ENCODE measurements at regions not wholly inside any gene's neighbourhood (a gene's known extent, or its start where the extent isn't known, plus 50 kb on each side); places are given as distances from the start of the nearest gene placed in this dataset.

- Histone ChIP-seq H3K9me3 (ENCODE audit: control extremely low read depth in 1 of 3, control insufficient read depth in 2 of 3, insufficient read depth in 1 of 3, low read length in 2 of 3) (peaks cover 0 to 1% (median 0%) of the 10 kb centered on the region in 3 donors), H3K27ac (ENCODE audit: low read length in 2 of 2) (no peak overlapping the region), H3K27me3 (replicated peaks in 1 of 4; ENCODE audit: control extremely low read depth in 1 of 4, control insufficient read depth in 3 of 4, insufficient read depth in 4 of 4, low read length in 3 of 4) (no peaks in the 10 kb centered on the region), H4K20me1 (ENCODE audit: control insufficient read depth, insufficient read depth, low read length, poor library complexity, severe bottlenecking) (no peaks in the 10 kb centered on the region), H3K9ac (ENCODE audit: low read length) (no peak overlapping the region), H3K4me3 (ENCODE audit: control extremely low read depth in 1 of 5, extremely low read depth in 1 of 5, insufficient read depth in 1 of 5, low read depth in 2 of 5, low read length in 4 of 5) (no peak overlapping the region), H3K36me3 (replicated peaks in 1 of 2; ENCODE audit: control extremely low read depth in 1 of 2, control insufficient read depth in 1 of 2, extremely low read depth in 1 of 2, insufficient read depth in 2 of 2, low read length in 1 of 2) (no peaks in the 10 kb centered on the region), H3K79me2 (ENCODE audit: control insufficient read depth, insufficient read depth, low read length) (no peaks in the 10 kb centered on the region), H3K4me1 (ENCODE audit: control insufficient read depth in 2 of 2, insufficient read depth in 2 of 2, low read length in 2 of 2) (no peaks in the 10 kb centered on the region), H3K4me2 (replicated peaks; ENCODE audit: low read depth, low read length, poor library complexity, severe bottlenecking) (no peak overlapping the region), H2AFZ (ENCODE audit: insufficient read depth, low read depth, low read length, poor library complexity, severe bottlenecking) (no peak overlapping the region)
- 54% methylated on average over 3 of the region's 3 CpGs for WGBS (ENCODE audit: insufficient coverage)
- DNase-seq, result no peak
- no peak for TF ChIP-seq EZH2 (IDR thresholded peaks at IDR 0.05; ENCODE audit: borderline replicate concordance, insufficient read depth, low read depth, low read length, poor library complexity, severe bottlenecking)
- TF ChIP-seq, protein P1, sequence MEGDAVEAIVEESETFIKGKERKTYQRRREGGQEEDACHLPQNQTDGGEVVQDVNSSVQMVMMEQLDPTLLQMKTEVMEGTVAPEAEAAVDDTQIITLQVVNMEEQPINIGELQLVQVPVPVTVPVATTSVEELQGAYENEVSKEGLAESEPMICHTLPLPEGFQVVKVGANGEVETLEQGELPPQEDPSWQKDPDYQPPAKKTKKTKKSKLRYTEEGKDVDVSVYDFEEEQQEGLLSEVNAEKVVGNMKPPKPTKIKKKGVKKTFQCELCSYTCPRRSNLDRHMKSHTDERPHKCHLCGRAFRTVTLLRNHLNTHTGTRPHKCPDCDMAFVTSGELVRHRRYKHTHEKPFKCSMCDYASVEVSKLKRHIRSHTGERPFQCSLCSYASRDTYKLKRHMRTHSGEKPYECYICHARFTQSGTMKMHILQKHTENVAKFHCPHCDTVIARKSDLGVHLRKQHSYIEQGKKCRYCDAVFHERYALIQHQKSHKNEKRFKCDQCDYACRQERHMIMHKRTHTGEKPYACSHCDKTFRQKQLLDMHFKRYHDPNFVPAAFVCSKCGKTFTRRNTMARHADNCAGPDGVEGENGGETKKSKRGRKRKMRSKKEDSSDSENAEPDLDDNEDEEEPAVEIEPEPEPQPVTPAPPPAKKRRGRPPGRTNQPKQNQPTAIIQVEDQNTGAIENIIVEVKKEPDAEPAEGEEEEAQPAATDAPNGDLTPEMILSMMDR (IDR thresholded peaks at IDR 0.05), result no peak
- H3K4me1 Mint-ChIP-seq, result peaks cover 2% of the 10 kb centered on the region
- H3K9me3 Mint-ChIP-seq (ENCODE audit: insufficient read depth), result no peaks in the 10 kb centered on the region
- ChIA-PET POLR2A (no interaction called here), CTCF (no interaction called here)
- no peaks in the 10 kb centered on the region for H3K27me3 Mint-ChIP-seq
- no peak overlapping the region for H3K4me3 Mint-ChIP-seq
- no peak overlapping the region for H3K27ac Mint-ChIP-seq
- intact Hi-C loops (cut with micrococcal nuclease), result no loop called here
- ATAC-seq (ENCODE audit: low read depth), result no peak
Measured at GRCh38 chr4:23290656-23291055, 597.9 kb downstream of the GBA3 start.

- WGBS (ENCODE audit: insufficient coverage), result no CpG with 5 or more reads among the region's 3 CpGs
- intact Hi-C loops (cut with micrococcal nuclease), result no loop called here
- H3K4me3 Mint-ChIP-seq, result no peak overlapping the region
- no peaks in the 10 kb centered on the region for H3K4me1 Mint-ChIP-seq
- Histone ChIP-seq H3K9me3 (ENCODE audit: control extremely low read depth in 1 of 3, control insufficient read depth in 2 of 3, insufficient read depth in 1 of 3, low read length in 2 of 3) (peaks cover 0 to 3% (median 0%) of the 10 kb centered on the region in 3 donors), H2AFZ (ENCODE audit: insufficient read depth, low read depth, low read length, poor library complexity, severe bottlenecking) (no peak overlapping the region), H3K36me3 (replicated peaks in 1 of 2; ENCODE audit: control extremely low read depth in 1 of 2, control insufficient read depth in 1 of 2, extremely low read depth in 1 of 2, insufficient read depth in 2 of 2, low read length in 1 of 2) (no peaks in the 10 kb centered on the region), H3K27me3 (replicated peaks in 1 of 4; ENCODE audit: control extremely low read depth in 1 of 4, control insufficient read depth in 3 of 4, insufficient read depth in 4 of 4, low read length in 3 of 4) (no peaks in the 10 kb centered on the region), H3K4me2 (replicated peaks; ENCODE audit: low read depth, low read length, poor library complexity, severe bottlenecking) (no peak overlapping the region), H3K9ac (ENCODE audit: low read length) (no peak overlapping the region), H3K27ac (ENCODE audit: low read length in 2 of 2) (no peak overlapping the region), H4K20me1 (ENCODE audit: control insufficient read depth, insufficient read depth, low read length, poor library complexity, severe bottlenecking) (no peaks in the 10 kb centered on the region), H3K4me1 (ENCODE audit: control insufficient read depth in 2 of 2, insufficient read depth in 2 of 2, low read length in 2 of 2) (no peaks in the 10 kb centered on the region), H3K79me2 (ENCODE audit: control insufficient read depth, insufficient read depth, low read length) (no peaks in the 10 kb centered on the region), H3K4me3 (ENCODE audit: control extremely low read depth in 1 of 5, extremely low read depth in 1 of 5, insufficient read depth in 1 of 5, low read depth in 2 of 5, low read length in 4 of 5) (no peak overlapping the region)
- TF ChIP-seq EZH2 (IDR thresholded peaks at IDR 0.05; ENCODE audit: borderline replicate concordance, insufficient read depth, low read depth, low read length, poor library complexity, severe bottlenecking), result no peak
- TF ChIP-seq, protein P1 (IDR thresholded peaks at IDR 0.05), result no peak
- CTCF ChIA-PET, result no interaction called here
- no peak for ATAC-seq (ENCODE audit: low read depth)
- no peak for DNase-seq
- POLR2A ChIA-PET, result no interaction called here
- no peaks in the 10 kb centered on the region for H3K9me3 Mint-ChIP-seq (ENCODE audit: insufficient read depth)
- no peaks in the 10 kb centered on the region for H3K27me3 Mint-ChIP-seq
- no peak overlapping the region for H3K27ac Mint-ChIP-seq
Measured at GRCh38 chr4:23279377-23279986, 586.7 kb downstream of the GBA3 start.
